ENCODE measurements at regions not wholly inside any gene's neighbourhood (a gene's known extent, or its start where the extent isn't known, plus 50 kb on each side); places are given as distances from the start of the nearest gene placed in this dataset.

DNA sequence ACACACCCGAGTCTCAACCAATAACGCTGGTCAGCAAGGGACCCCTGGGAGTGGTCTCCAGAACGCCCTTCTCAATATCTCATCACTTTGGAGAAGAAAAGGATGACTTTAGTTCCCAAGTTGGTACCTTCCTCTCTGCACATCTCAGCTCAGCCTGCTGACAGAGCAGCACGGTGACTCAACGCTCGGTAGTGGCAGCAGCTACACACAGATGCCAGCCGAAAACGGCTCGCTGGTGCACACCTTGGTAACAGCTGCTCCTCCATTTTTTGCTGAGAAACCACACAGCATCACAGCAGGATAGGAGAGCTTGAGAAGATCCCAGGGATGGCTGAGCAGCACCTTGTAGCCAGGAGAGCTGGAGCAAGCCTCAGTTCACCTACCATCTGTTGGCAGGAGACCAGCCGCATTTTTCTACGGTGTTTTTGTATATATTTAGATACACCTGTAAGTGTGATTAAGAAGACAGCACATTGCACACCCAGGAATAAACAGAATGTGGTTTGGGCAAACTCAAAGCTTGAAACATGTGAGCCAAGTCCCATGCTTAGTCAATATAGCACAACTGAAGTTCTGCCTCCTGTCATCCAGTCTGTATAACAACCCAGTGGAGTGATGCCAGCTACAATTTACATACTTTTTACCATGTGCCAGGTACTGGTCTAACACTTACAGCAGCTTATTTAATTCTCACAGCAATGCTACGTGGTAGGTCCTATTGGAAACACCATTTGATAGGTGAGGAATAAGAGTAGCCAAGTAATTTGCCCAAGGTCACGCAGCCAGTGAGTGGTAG lies 83.8 kb upstream of the ERCC4 start:
- Mint-ChIP-seq H3K36me3 (no peaks in the 10 kb centered on the region), H3K9me3 (peaks cover 0 to 5% (median 3%) of the 10 kb centered on the region in 7 donors), H3K4me1 (no peaks in the 10 kb centered on the region), H3K27me3 (ENCODE audit: low read depth in 3 of 3) (peaks cover 0 to 1% (median 0%) of the 10 kb centered on the region in 3 donors), H3K27ac (no peak overlapping the region), H3K4me3 (no peak overlapping the region)
- Histone ChIP-seq H3K27ac (ENCODE audit: low read depth in 1 of 2, low read length in 2 of 2) (no peak overlapping the region), H3K4me1 (ENCODE audit: control insufficient read depth in 1 of 2, insufficient read depth in 2 of 2, low read length in 2 of 2) (no peaks in the 10 kb centered on the region), H3K9me3 (replicated peaks in 1 of 2; ENCODE audit: control insufficient read depth in 1 of 2, insufficient read depth in 1 of 2, low read length in 2 of 2) (peaks cover 0 to 4% of the 10 kb centered on the region in 2 donors), H3K79me2 (ENCODE audit: insufficient read depth, low read length) (no peaks in the 10 kb centered on the region), H3K9ac (ENCODE audit: insufficient read depth, low read length, poor library complexity, severe bottlenecking) (no peak overlapping the region), H3K27me3 (ENCODE audit: control insufficient read depth in 2 of 2, insufficient read depth in 2 of 2, low read length in 2 of 2) (no peaks in the 10 kb centered on the region), H3K4me3 (replicated peaks in 1 of 3; ENCODE audit: low read depth in 2 of 3, low read length in 3 of 3) (no peak overlapping the region), H3K36me3 (replicated peaks in 1 of 2; ENCODE audit: control insufficient read depth in 1 of 2, insufficient read depth in 2 of 2, low read length in 2 of 2) (no peaks in the 10 kb centered on the region), H4K20me1 (ENCODE audit: insufficient read depth, low read length) (no peaks in the 10 kb centered on the region), H3K4me2 (replicated peaks; ENCODE audit: extremely low read depth, low read length, poor library complexity, severe bottlenecking) (no peak overlapping the region), H2AFZ (ENCODE audit: insufficient read depth, low read depth, low read length, poor library complexity, severe bottlenecking) (no peak overlapping the region)
- DNase-seq, result no peak
- WGBS (ENCODE audit: insufficient coverage), result 93% methylated on average over 10 of the region's 13 CpGs
- TF ChIP-seq, protein P1, sequence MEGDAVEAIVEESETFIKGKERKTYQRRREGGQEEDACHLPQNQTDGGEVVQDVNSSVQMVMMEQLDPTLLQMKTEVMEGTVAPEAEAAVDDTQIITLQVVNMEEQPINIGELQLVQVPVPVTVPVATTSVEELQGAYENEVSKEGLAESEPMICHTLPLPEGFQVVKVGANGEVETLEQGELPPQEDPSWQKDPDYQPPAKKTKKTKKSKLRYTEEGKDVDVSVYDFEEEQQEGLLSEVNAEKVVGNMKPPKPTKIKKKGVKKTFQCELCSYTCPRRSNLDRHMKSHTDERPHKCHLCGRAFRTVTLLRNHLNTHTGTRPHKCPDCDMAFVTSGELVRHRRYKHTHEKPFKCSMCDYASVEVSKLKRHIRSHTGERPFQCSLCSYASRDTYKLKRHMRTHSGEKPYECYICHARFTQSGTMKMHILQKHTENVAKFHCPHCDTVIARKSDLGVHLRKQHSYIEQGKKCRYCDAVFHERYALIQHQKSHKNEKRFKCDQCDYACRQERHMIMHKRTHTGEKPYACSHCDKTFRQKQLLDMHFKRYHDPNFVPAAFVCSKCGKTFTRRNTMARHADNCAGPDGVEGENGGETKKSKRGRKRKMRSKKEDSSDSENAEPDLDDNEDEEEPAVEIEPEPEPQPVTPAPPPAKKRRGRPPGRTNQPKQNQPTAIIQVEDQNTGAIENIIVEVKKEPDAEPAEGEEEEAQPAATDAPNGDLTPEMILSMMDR (IDR thresholded peaks at IDR 0.05), result no peak
- intact Hi-C loops (cut with micrococcal nuclease), result no loop called here

DNA sequence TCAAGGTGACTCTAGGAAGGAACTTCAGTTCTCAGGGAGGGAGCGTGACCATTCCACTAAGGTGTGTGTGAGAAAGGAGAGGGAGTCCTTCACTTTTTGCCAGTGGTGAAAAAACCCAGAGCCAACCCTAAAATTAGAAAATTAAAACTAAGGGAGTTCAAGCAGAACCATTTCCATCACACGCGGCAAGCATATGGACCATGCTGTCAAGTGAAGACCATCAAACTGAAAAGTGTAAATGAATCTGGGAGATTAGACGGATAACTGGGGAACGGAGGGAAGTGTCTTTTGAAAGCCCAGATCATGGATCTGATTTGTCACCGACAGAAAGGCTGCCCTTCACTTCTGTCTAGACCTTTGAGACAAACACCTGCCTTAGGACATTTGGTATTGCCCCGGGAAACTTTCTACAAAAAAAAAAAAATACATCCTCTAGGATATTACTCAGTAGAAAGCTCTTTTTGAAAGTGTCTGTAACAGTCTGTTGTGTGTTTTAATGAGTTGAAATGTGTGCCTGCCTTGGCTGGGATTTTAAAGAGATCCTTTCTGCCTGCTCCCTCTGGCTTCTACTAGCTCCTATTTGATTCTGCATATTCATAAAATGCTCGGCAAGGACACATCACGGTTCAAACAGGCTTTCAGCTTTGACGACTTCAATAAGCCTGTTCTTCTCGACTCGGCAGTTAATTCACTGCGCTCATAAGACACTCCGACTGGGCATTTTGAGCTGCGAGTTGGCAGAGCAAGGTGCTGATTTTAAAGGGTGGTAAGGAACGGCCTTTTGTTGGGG lies 81.4 kb upstream of the ERCC4 start:
- no peaks in the 10 kb centered on the region for H3K79me2 ChIP-seq (ENCODE audit: insufficient read depth, low read length)
- Mint-ChIP-seq H3K9me3 (peaks cover 0 to 5% (median 2%) of the 10 kb centered on the region in 7 donors), H3K4me1 (no peaks in the 10 kb centered on the region), H3K36me3 (no peaks in the 10 kb centered on the region), H3K4me3 (no peak overlapping the region), H3K27me3 (ENCODE audit: low read depth in 3 of 3) (peaks cover 0 to 5% (median 0%) of the 10 kb centered on the region in 3 donors), H3K27ac (no peak overlapping the region)
- no peak overlapping the region for H3K4me2 ChIP-seq (replicated peaks; ENCODE audit: extremely low read depth, low read length, poor library complexity, severe bottlenecking)
- H3K27me3 ChIP-seq (ENCODE audit: control insufficient read depth in 2 of 2, insufficient read depth in 2 of 2, low read length in 2 of 2), result no peaks in the 10 kb centered on the region
- intact Hi-C loops (cut with micrococcal nuclease), result no loop called here
- no peaks in the 10 kb centered on the region for H3K36me3 ChIP-seq (replicated peaks in 1 of 2; ENCODE audit: control insufficient read depth in 1 of 2, insufficient read depth in 2 of 2, low read length in 2 of 2)
- H3K4me1 ChIP-seq (ENCODE audit: control insufficient read depth in 1 of 2, insufficient read depth in 2 of 2, low read length in 2 of 2), result no peaks in the 10 kb centered on the region
- WGBS (ENCODE audit: insufficient coverage), result 97% methylated on average over 8 of the region's 16 CpGs
- no peak overlapping the region for H3K4me3 ChIP-seq (replicated peaks in 1 of 3; ENCODE audit: low read depth in 2 of 3, low read length in 3 of 3)
- peaks cover 0 to 4% of the 10 kb centered on the region in 2 donors for H3K9me3 ChIP-seq (replicated peaks in 1 of 2; ENCODE audit: control insufficient read depth in 1 of 2, insufficient read depth in 1 of 2, low read length in 2 of 2)
- H3K27ac ChIP-seq (ENCODE audit: low read depth in 1 of 2, low read length in 2 of 2), result no peak overlapping the region
- no peak for DNase-seq
- H4K20me1 ChIP-seq (ENCODE audit: insufficient read depth, low read length), result no peaks in the 10 kb centered on the region
- H2AFZ ChIP-seq (ENCODE audit: insufficient read depth, low read depth, low read length, poor library complexity, severe bottlenecking), result no peak overlapping the region
- TF ChIP-seq, protein P1 (IDR thresholded peaks at IDR 0.05), result no peak
- no peak overlapping the region for H3K9ac ChIP-seq (ENCODE audit: insufficient read depth, low read length, poor library complexity, severe bottlenecking)

All from CD14-positive monocyte (primary cell).